Jurkat, Clone E6-1 (cell line): ENCODE measurements at regions not wholly inside any gene's neighbourhood (a gene's known extent, or its start where the extent isn't known, plus 50 kb on each side); places are given as distances from the start of the nearest gene placed in this dataset.

ENCODE experiments used
- DNase-seq: peaks from one replicate; pipeline ENCODE4 v3.0.0-alpha.2; 2011; ENCODE audit warnings: low read depth, low spot score
- H3K4me3 ChIP-seq: 2 replicates; pipeline ENCODE4 v1.5.1; 2011; ENCODE audit warnings: mild to moderate bottlenecking, low read length, control low read depth, moderate library complexity

- no peak for DNase-seq
- H3K4me3 ChIP-seq, result no peak overlapping the region
Observed at GRCh38 chr7:155991470-155991869, 179.2 kb upstream of the SHH start.

- DNase-seq, result no peak
- no peak overlapping the region for H3K4me3 ChIP-seq
Observed at GRCh38 chr7:155988416-155988815, 176.2 kb upstream of the SHH start.

GRCh38 chr7:155987681-155988235, 175.5 kb upstream of the SHH start:
- DNase-seq, result no peak
- H3K4me3 ChIP-seq, result no peak overlapping the region

- DNase-seq, result no peak
- no peak overlapping the region for H3K4me3 ChIP-seq
Observed at GRCh38 chr7:155986497-155987160, 174.4 kb upstream of the SHH start.

- no peak overlapping the region for H3K4me3 ChIP-seq
- DNase-seq, result no peak
Observed at GRCh38 chr7:155985518-155986250, 173.4 kb upstream of the SHH start.

- DNase-seq, result no peak
Observed at GRCh38 chr7:155984609-155985405, 172.5 kb upstream of the SHH start.

GRCh38 chr7:155984028-155984580, 171.8 kb upstream of the SHH start:
- DNase-seq, result no peak

More at GRCh38 chr7:155984609-155985405, 172.5 kb upstream of the SHH start:
- H3K4me3 ChIP-seq, result no peak overlapping the region

GRCh38 chr7:155983176-155983815, 171.0 kb upstream of the SHH start:
- H3K4me3 ChIP-seq, result no peak overlapping the region
- no peak for DNase-seq

More at GRCh38 chr7:155984028-155984580, 171.8 kb upstream of the SHH start:
- H3K4me3 ChIP-seq, result no peak overlapping the region

- no peak for DNase-seq
- H3K4me3 ChIP-seq, result no peak overlapping the region
Observed at GRCh38 chr7:155981703-155982102, 169.4 kb upstream of the SHH start.

- H3K4me3 ChIP-seq, result no peak overlapping the region
- DNase-seq, result no peak
Observed at GRCh38 chr7:155980841-155981240, 168.6 kb upstream of the SHH start.

GRCh38 chr7:155979994-155980393, 167.7 kb upstream of the SHH start:
- no peak overlapping the region for H3K4me3 ChIP-seq
- DNase-seq, result no peak

- DNase-seq, result no peak
- no peak overlapping the region for H3K4me3 ChIP-seq
Observed at GRCh38 chr7:155979566-155979965, 167.3 kb upstream of the SHH start.

GRCh38 chr7:155975490-155975889, 163.2 kb upstream of the SHH start:
- no peak overlapping the region for H3K4me3 ChIP-seq
- DNase-seq, result no peak

GRCh38 chr7:155974186-155974897, 162.1 kb upstream of the SHH start:
- H3K4me3 ChIP-seq, result no peak overlapping the region

GRCh38 chr7:155973451-155973997, 161.3 kb upstream of the SHH start:
- H3K4me3 ChIP-seq, result no peak overlapping the region
- no peak for DNase-seq

More at GRCh38 chr7:155974186-155974897, 162.1 kb upstream of the SHH start:
- DNase-seq, result no peak

- H3K4me3 ChIP-seq, result no peak overlapping the region
- DNase-seq, result no peak
Observed at GRCh38 chr7:155972651-155973390, 160.6 kb upstream of the SHH start.

GRCh38 chr7:155972247-155972646, 160.0 kb upstream of the SHH start:
- no peak overlapping the region for H3K4me3 ChIP-seq
- no peak for DNase-seq
